ENCODE measurements at regions not wholly inside any gene's neighbourhood (a gene's known extent, or its start where the extent isn't known, plus 50 kb on each side); places are given as distances from the start of the nearest gene placed in this dataset.
"Not testable (repeated sequence)": the region's sequence is repeated elsewhere in the genome, so short reads cannot be mapped to it uniquely, and the experiment has no call there.

DNA sequence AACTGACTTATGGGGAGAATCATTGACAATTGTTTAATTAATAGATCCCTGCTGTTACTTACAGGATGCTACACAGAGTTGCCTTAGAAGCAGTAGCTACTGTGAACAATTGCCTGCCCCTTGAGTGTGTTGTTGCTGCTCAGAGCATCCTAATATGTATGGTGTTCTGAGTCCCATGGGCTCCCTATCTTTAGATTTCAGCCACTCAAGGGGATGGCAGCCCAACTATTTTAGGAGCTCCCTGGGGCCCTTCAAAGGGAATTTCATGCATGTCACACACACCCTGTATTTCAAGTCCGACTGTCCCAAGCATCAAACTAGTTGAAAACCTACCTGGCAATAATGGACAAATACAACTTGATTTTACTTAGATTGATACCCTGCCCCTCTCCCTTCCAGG is 111.2 kb downstream of the NOC3L start:
- no peak overlapping the region for H3K9ac ChIP-seq (ENCODE audit: insufficient read depth, low read depth, low read length)
- H3K27ac ChIP-seq (ENCODE audit: extremely low read length, insufficient read depth, low read length) = no peak overlapping the region
- ChIA-PET POLR2A (no interaction called here), CTCF (ENCODE audit: low intra/inter-chr PET ratio, low total read pairs) (no interaction called here)
- no peaks in the 10 kb centered on the region for H3K4me1 ChIP-seq (ENCODE audit: insufficient read depth, low read length)
- in situ Hi-C loops (cut with HindIII; ENCODE audit: extremely low pct_ligation_motif_present, low pct_unique_long_range_greater_than_20kb) (no loop called here), intact Hi-C loops (cut with micrococcal nuclease; ENCODE audit: unreplicated experiment) (no loop called here)
- no peaks in the 10 kb centered on the region; a peak in 1 of 5 replicates for H3K27me3 ChIP-seq (ENCODE audit: control insufficient read depth in 1 of 2, insufficient read depth in 2 of 2, low read length in 2 of 2)
- ATAC-seq = no peak
- no peak overlapping the region for H2AFZ ChIP-seq (ENCODE audit: low read length)
- no TSS peak for BruUV-seq (replicated peaks)
- H3K36me3 ChIP-seq (replicated peaks in 1 of 2; ENCODE audit: control insufficient read depth in 1 of 2, insufficient read depth in 2 of 2, low read length in 2 of 2) = no peaks in the 10 kb centered on the region
- 57% methylated on average over 1 of the region's 1 CpG for WGBS (ENCODE audit: low lambda C conversion rate)
- H3K4me3 ChIP-seq (replicated peaks in 1 of 3; ENCODE audit: insufficient read depth in 1 of 3, low read depth in 2 of 3, low read length in 3 of 3) = no peak overlapping the region
- H3K4me2 ChIP-seq (ENCODE audit: low read depth, low read length) = no peak overlapping the region
- no peaks in the 10 kb centered on the region for H3K79me2 ChIP-seq (ENCODE audit: insufficient read depth, low read length)
- DNase-seq (ENCODE audit: low spot score) = no peak
- TF ChIP-seq MXI1 (IDR thresholded peaks at IDR 0.05; ENCODE audit: borderline replicate concordance, low read depth, low read length) = no peak
- no peak for TF ChIP-seq SP1 (IDR thresholded peaks at IDR 0.05)
- TF ChIP-seq SP1 (CRISPR knock-in tag; IDR thresholded peaks at IDR 0.05) = no peak
- TF ChIP-seq MTA3 (CRISPR knock-in tag; IDR thresholded peaks at IDR 0.05) = no peak
- TF ChIP-seq EZH2 (conservative IDR thresholded peaks at IDR 0.05; ENCODE audit: low read depth, low read length) = no peak
- no peak for TF ChIP-seq TEAD3 (CRISPR knock-in tag; optimal IDR thresholded peaks at IDR 0.05; ENCODE audit: borderline replicate concordance)
- TF ChIP-seq, protein P1, sequence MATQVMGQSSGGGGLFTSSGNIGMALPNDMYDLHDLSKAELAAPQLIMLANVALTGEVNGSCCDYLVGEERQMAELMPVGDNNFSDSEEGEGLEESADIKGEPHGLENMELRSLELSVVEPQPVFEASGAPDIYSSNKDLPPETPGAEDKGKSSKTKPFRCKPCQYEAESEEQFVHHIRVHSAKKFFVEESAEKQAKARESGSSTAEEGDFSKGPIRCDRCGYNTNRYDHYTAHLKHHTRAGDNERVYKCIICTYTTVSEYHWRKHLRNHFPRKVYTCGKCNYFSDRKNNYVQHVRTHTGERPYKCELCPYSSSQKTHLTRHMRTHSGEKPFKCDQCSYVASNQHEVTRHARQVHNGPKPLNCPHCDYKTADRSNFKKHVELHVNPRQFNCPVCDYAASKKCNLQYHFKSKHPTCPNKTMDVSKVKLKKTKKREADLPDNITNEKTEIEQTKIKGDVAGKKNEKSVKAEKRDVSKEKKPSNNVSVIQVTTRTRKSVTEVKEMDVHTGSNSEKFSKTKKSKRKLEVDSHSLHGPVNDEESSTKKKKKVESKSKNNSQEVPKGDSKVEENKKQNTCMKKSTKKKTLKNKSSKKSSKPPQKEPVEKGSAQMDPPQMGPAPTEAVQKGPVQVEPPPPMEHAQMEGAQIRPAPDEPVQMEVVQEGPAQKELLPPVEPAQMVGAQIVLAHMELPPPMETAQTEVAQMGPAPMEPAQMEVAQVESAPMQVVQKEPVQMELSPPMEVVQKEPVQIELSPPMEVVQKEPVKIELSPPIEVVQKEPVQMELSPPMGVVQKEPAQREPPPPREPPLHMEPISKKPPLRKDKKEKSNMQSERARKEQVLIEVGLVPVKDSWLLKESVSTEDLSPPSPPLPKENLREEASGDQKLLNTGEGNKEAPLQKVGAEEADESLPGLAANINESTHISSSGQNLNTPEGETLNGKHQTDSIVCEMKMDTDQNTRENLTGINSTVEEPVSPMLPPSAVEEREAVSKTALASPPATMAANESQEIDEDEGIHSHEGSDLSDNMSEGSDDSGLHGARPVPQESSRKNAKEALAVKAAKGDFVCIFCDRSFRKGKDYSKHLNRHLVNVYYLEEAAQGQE (IDR thresholded peaks at IDR 0.05; ENCODE audit: borderline replicate concordance in 1 of 2, low read depth in 1 of 2, low read length in 2 of 2) = no peak
- no peak for TF ChIP-seq POLR2A (IDR thresholded peaks at IDR 0.05; ENCODE audit: insufficient read depth in 1 of 2, low read depth in 2 of 2, low read length in 2 of 2)
- no peak for TF ChIP-seq KMT2A (CRISPR knock-in tag; IDR thresholded peaks at IDR 0.05)
- TF ChIP-seq SMAD3 (CRISPR knock-in tag; IDR thresholded peaks at IDR 0.05) = no peak
- TF ChIP-seq ZNF850 (CRISPR knock-in tag; conservative IDR thresholded peaks at IDR 0.05) = no peak
- no peak for TF ChIP-seq MED1 (CRISPR knock-in tag; IDR thresholded peaks at IDR 0.05)
- TF ChIP-seq HNRNPLL (IDR thresholded peaks at IDR 0.05; ENCODE audit: low read depth, low read length, poor library complexity, severe bottlenecking) = no peak
- TF ChIP-seq PLRG1 (conservative IDR thresholded peaks at IDR 0.05) = no peak
- TF ChIP-seq NR2C2 (CRISPR knock-in tag; IDR thresholded peaks at IDR 0.05; ENCODE audit: borderline replicate concordance) = no peak
- TF ChIP-seq ZNF263 (CRISPR knock-in tag; IDR thresholded peaks at IDR 0.05) = no peak
- H4K20me1 ChIP-seq (ENCODE audit: insufficient read depth, low read length) = no peaks in the 10 kb centered on the region
- FAIRE-seq = no peak
- H3K9me3 ChIP-seq (ENCODE audit: low read length) = no peaks in the 10 kb centered on the region

DNA sequence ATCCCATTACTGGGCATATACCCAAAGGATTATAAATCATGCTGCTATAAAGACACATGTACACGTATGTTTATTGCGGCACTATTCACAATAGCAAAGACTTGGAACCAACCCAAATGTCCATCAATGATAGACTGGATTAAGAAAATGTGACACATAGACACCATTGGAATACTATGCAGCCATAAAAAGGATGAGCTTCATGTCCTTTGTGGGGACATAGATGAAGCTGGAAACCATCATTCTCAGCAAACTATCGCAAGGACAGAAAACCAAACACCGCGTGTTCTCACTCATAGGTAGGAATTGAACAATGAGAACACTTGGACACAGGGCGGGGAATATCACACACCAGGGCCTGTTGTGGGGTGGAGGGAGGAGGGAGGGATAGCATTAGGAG is 105.3 kb downstream of the NOC3L start:
- BruUV-seq (replicated peaks); H3K4me3 ChIP-seq (replicated peaks in 1 of 3; ENCODE audit: insufficient read depth in 1 of 3, low read depth in 2 of 3, low read length in 3 of 3); H3K9ac ChIP-seq (ENCODE audit: insufficient read depth, low read depth, low read length); H3K4me2 ChIP-seq (ENCODE audit: low read depth, low read length); intact Hi-C loops (cut with micrococcal nuclease; ENCODE audit: unreplicated experiment); DNase-seq (ENCODE audit: low spot score); CTCF ChIA-PET (ENCODE audit: low intra/inter-chr PET ratio, low total read pairs); H3K27ac ChIP-seq (ENCODE audit: extremely low read length, insufficient read depth, low read length); H2AFZ ChIP-seq (ENCODE audit: low read length); POLR2A ChIA-PET; ATAC-seq; FAIRE-seq; H3K4me1 ChIP-seq (ENCODE audit: insufficient read depth, low read length); H3K79me2 ChIP-seq (ENCODE audit: insufficient read depth, low read length); H3K27me3 ChIP-seq (ENCODE audit: control insufficient read depth in 1 of 2, insufficient read depth in 2 of 2, low read length in 2 of 2); H3K36me3 ChIP-seq (replicated peaks in 1 of 2; ENCODE audit: control insufficient read depth in 1 of 2, insufficient read depth in 2 of 2, low read length in 2 of 2); H4K20me1 ChIP-seq (ENCODE audit: insufficient read depth, low read length); in situ Hi-C loops (cut with HindIII; ENCODE audit: extremely low pct_ligation_motif_present, low pct_unique_long_range_greater_than_20kb); H3K9me3 ChIP-seq (ENCODE audit: low read length): not testable (repeated sequence)
- 80% methylated on average over 6 of the region's 6 CpGs for WGBS (ENCODE audit: low lambda C conversion rate)
